ENCODE measurements at regions not wholly inside any gene's neighbourhood (a gene's known extent, or its start where the extent isn't known, plus 50 kb on each side); places are given as distances from the start of the nearest gene placed in this dataset.

GRCh38 chr4:67328393-67328792, 216.9 kb downstream of the CENPC start:
- TF ChIP-seq POLR2A (IDR thresholded peaks at IDR 0.05) (no peak), CTCF (IDR thresholded peaks at IDR 0.05) (no peak)

All from breast epithelium (tissue), 3 donors.